GM12874 (cell line): ENCODE measurements at regions not wholly inside any gene's neighbourhood (a gene's known extent, or its start where the extent isn't known, plus 50 kb on each side); places are given as distances from the start of the nearest gene placed in this dataset.

Experiments used
- CTCF ChIP-seq: IDR thresholded peaks from 2 replicates; pipeline ENCODE4 v1.5.1; 2011; ENCODE audit warnings: low read depth, mild to moderate bottlenecking, control low read depth, low read length, moderate library complexity; ENCODE audit not compliant: insufficient read depth

GRCh38 chr13:63455938-63456337 lies 2040.3 kb upstream of the PCDH20 start:
- TF ChIP-seq CTCF, result no peak

- TF ChIP-seq CTCF, result no peak
Observed at GRCh38 chr13:63449550-63449949, 2033.9 kb upstream of the PCDH20 start.

GRCh38 chr13:63448692-63449091 lies 2033.0 kb upstream of the PCDH20 start:
- no peak for TF ChIP-seq CTCF

- no peak for TF ChIP-seq CTCF
Observed at GRCh38 chr13:63446329-63446728, 2030.7 kb upstream of the PCDH20 start.

GRCh38 chr13:63438951-63439350 lies 2023.3 kb upstream of the PCDH20 start:
- no peak for TF ChIP-seq CTCF

GRCh38 chr13:63436325-63436668 lies 2020.6 kb upstream of the PCDH20 start:
- TF ChIP-seq CTCF, result no peak

GRCh38 chr13:63435667-63436324 lies 2020.1 kb upstream of the PCDH20 start:
- no peak for TF ChIP-seq CTCF

- no peak for TF ChIP-seq CTCF
Observed at GRCh38 chr13:63433546-63434150, 2018.0 kb upstream of the PCDH20 start.
